ENCODE measurements at regions not wholly inside any gene's neighbourhood (a gene's known extent, or its start where the extent isn't known, plus 50 kb on each side); places are given as distances from the start of the nearest gene placed in this dataset.
"Not testable (repeated sequence)": the region's sequence is repeated elsewhere in the genome, so short reads cannot be mapped to it uniquely, and the experiment has no call there.

- DNase-seq (ENCODE audit: low spot score in 2 of 2) = no peak
- ATAC-seq (ENCODE audit: low read depth) = no peak
- H3K27ac Mint-ChIP-seq = no peak overlapping the region
- H3K27me3 Mint-ChIP-seq = no peaks in the 10 kb centered on the region
- H3K4me3 Mint-ChIP-seq = no peak overlapping the region
- H3K4me1 Mint-ChIP-seq = no peaks in the 10 kb centered on the region
- H3K36me3 Mint-ChIP-seq = no peaks in the 10 kb centered on the region
- H3K9me3 Mint-ChIP-seq = no peaks in the 10 kb centered on the region
Measured at GRCh38 chr6:122265755-122266154, 133.7 kb upstream of the HSF2 start.

GRCh38 chr6:122268394-122268793 is 131.1 kb upstream of the HSF2 start:
- DNase-seq (ENCODE audit: low spot score in 2 of 2) = no peak
- Mint-ChIP-seq H3K9me3 (no peaks in the 10 kb centered on the region), H3K27ac (no peak overlapping the region), H3K4me3 (no peak overlapping the region), H3K27me3 (no peaks in the 10 kb centered on the region), H3K4me1 (no peaks in the 10 kb centered on the region), H3K36me3 (no peaks in the 10 kb centered on the region)
- ATAC-seq (ENCODE audit: low read depth) = no peak

GRCh38 chr6:122276637-122277036 is 122.8 kb upstream of the HSF2 start:
- ATAC-seq (ENCODE audit: low read depth) = no peak
- H3K27ac Mint-ChIP-seq = no peak overlapping the region
- H3K4me1 Mint-ChIP-seq = no peaks in the 10 kb centered on the region
- H3K27me3 Mint-ChIP-seq = peaks cover 1% of the 10 kb centered on the region
- no peak for DNase-seq (ENCODE audit: low spot score in 2 of 2)
- no peaks in the 10 kb centered on the region for H3K9me3 Mint-ChIP-seq
- H3K4me3 Mint-ChIP-seq = no peak overlapping the region
- no peaks in the 10 kb centered on the region for H3K36me3 Mint-ChIP-seq

- H3K27me3 Mint-ChIP-seq; ATAC-seq (ENCODE audit: low read depth); H3K4me3 Mint-ChIP-seq; H3K36me3 Mint-ChIP-seq; H3K27ac Mint-ChIP-seq; H3K9me3 Mint-ChIP-seq; DNase-seq (ENCODE audit: low spot score in 2 of 2); H3K4me1 Mint-ChIP-seq: not testable (repeated sequence)
Measured at GRCh38 chr6:122280105-122281021, 119.1 kb upstream of the HSF2 start.

GRCh38 chr6:122283884-122284283 is 115.6 kb upstream of the HSF2 start:
- H3K27me3 Mint-ChIP-seq = no peaks in the 10 kb centered on the region
- H3K27ac Mint-ChIP-seq = no peak overlapping the region
- no peaks in the 10 kb centered on the region for H3K36me3 Mint-ChIP-seq
- DNase-seq (ENCODE audit: low spot score in 2 of 2) (no peak), ATAC-seq (ENCODE audit: low read depth) (no peak)
- H3K4me1 Mint-ChIP-seq = no peaks in the 10 kb centered on the region
- H3K9me3 Mint-ChIP-seq = peaks cover 1% of the 10 kb centered on the region
- no peak overlapping the region for H3K4me3 Mint-ChIP-seq

- H3K27ac Mint-ChIP-seq = no peak overlapping the region
- no peaks in the 10 kb centered on the region for H3K27me3 Mint-ChIP-seq
- H3K9me3 Mint-ChIP-seq = peaks cover 1% of the 10 kb centered on the region
- H3K36me3 Mint-ChIP-seq = no peaks in the 10 kb centered on the region
- DNase-seq (ENCODE audit: low spot score in 2 of 2) (no peak), ATAC-seq (ENCODE audit: low read depth) (no peak)
- H3K4me3 Mint-ChIP-seq = no peak overlapping the region
- no peaks in the 10 kb centered on the region for H3K4me1 Mint-ChIP-seq
Measured at GRCh38 chr6:122284848-122285247, 114.6 kb upstream of the HSF2 start.

- Mint-ChIP-seq H3K9me3 (peaks cover 1% of the 10 kb centered on the region), H3K4me1 (no peaks in the 10 kb centered on the region), H3K27ac (no peak overlapping the region), H3K27me3 (no peaks in the 10 kb centered on the region), H3K36me3 (no peaks in the 10 kb centered on the region), H3K4me3 (no peak overlapping the region)
- DNase-seq (ENCODE audit: low spot score in 2 of 2) = no peak
- ATAC-seq (ENCODE audit: low read depth) = no peak
Measured at GRCh38 chr6:122285292-122285913, 114.0 kb upstream of the HSF2 start.

- no peak overlapping the region for H3K27ac Mint-ChIP-seq
- no peaks in the 10 kb centered on the region for H3K27me3 Mint-ChIP-seq
- no peaks in the 10 kb centered on the region for H3K36me3 Mint-ChIP-seq
- ATAC-seq (ENCODE audit: low read depth) (no peak), DNase-seq (ENCODE audit: low spot score in 2 of 2) (no peak)
- no peak overlapping the region for H3K4me3 Mint-ChIP-seq
- peaks cover 1% of the 10 kb centered on the region for H3K9me3 Mint-ChIP-seq
- no peaks in the 10 kb centered on the region for H3K4me1 Mint-ChIP-seq
Measured at GRCh38 chr6:122286512-122286911, 112.9 kb upstream of the HSF2 start.

GRCh38 chr6:122289762-122290539 is 109.5 kb upstream of the HSF2 start:
- H3K36me3 Mint-ChIP-seq = no peaks in the 10 kb centered on the region
- ATAC-seq (ENCODE audit: low read depth) (no peak), DNase-seq (ENCODE audit: low spot score in 2 of 2) (no peak)
- peaks cover 2% of the 10 kb centered on the region for H3K27me3 Mint-ChIP-seq
- H3K4me3 Mint-ChIP-seq = no peak overlapping the region
- peaks cover 3% of the 10 kb centered on the region for H3K9me3 Mint-ChIP-seq
- H3K27ac Mint-ChIP-seq = no peak overlapping the region
- H3K4me1 Mint-ChIP-seq = no peaks in the 10 kb centered on the region

- Mint-ChIP-seq H3K36me3 (no peaks in the 10 kb centered on the region), H3K4me3 (no peak overlapping the region), H3K9me3 (peaks cover 3% of the 10 kb centered on the region), H3K27me3 (peaks cover 2% of the 10 kb centered on the region), H3K27ac (no peak overlapping the region), H3K4me1 (no peaks in the 10 kb centered on the region)
- no peak for ATAC-seq (ENCODE audit: low read depth)
- no peak for DNase-seq (ENCODE audit: low spot score in 2 of 2)
Measured at GRCh38 chr6:122297010-122297409, 102.4 kb upstream of the HSF2 start.

GRCh38 chr6:122302067-122302466 is 97.4 kb upstream of the HSF2 start:
- ATAC-seq (ENCODE audit: low read depth) (no peak), DNase-seq (ENCODE audit: low spot score in 2 of 2) (no peak)
- no peaks in the 10 kb centered on the region for H3K36me3 Mint-ChIP-seq
- no peak overlapping the region for H3K4me3 Mint-ChIP-seq
- H3K9me3 Mint-ChIP-seq = peaks cover 2% of the 10 kb centered on the region
- H3K27ac Mint-ChIP-seq = no peak overlapping the region
- H3K4me1 Mint-ChIP-seq = no peaks in the 10 kb centered on the region
- peaks cover 2% of the 10 kb centered on the region for H3K27me3 Mint-ChIP-seq

- H3K27ac Mint-ChIP-seq = no peak overlapping the region
- peaks cover 6% of the 10 kb centered on the region for H3K9me3 Mint-ChIP-seq
- H3K36me3 Mint-ChIP-seq = no peaks in the 10 kb centered on the region
- no peaks in the 10 kb centered on the region for H3K4me1 Mint-ChIP-seq
- H3K4me3 Mint-ChIP-seq = no peak overlapping the region
- peaks cover 2% of the 10 kb centered on the region for H3K27me3 Mint-ChIP-seq
- no peak for ATAC-seq (ENCODE audit: low read depth)
- no peak for DNase-seq (ENCODE audit: low spot score in 2 of 2)
Measured at GRCh38 chr6:122307577-122307976, 91.9 kb upstream of the HSF2 start.

- Mint-ChIP-seq H3K4me3 (no peak overlapping the region), H3K27me3 (peaks cover 5% of the 10 kb centered on the region), H3K9me3 (peaks cover 6% of the 10 kb centered on the region), H3K27ac (no peak overlapping the region), H3K4me1 (no peaks in the 10 kb centered on the region), H3K36me3 (no peaks in the 10 kb centered on the region)
- DNase-seq (ENCODE audit: low spot score in 2 of 2) (no peak), ATAC-seq (ENCODE audit: low read depth) (no peak)
Measured at GRCh38 chr6:122308074-122308473, 91.4 kb upstream of the HSF2 start.

GRCh38 chr6:122315842-122316241 is 83.6 kb upstream of the HSF2 start:
- H3K27me3 Mint-ChIP-seq = peaks cover 4% of the 10 kb centered on the region

More at GRCh38 chr6:122315842-122316241, 83.6 kb upstream of the HSF2 start:
- no peaks in the 10 kb centered on the region for H3K4me1 Mint-ChIP-seq
- no peak overlapping the region for H3K27ac Mint-ChIP-seq
- no peak overlapping the region for H3K4me3 Mint-ChIP-seq
- peaks cover 8% of the 10 kb centered on the region for H3K9me3 Mint-ChIP-seq
- ATAC-seq (ENCODE audit: low read depth) (no peak), DNase-seq (ENCODE audit: low spot score in 2 of 2) (no peak)
- H3K36me3 Mint-ChIP-seq = peaks cover 2% of the 10 kb centered on the region
